NB4 (cell line): ENCODE measurements at regions not wholly inside any gene's neighbourhood (a gene's known extent, or its start where the extent isn't known, plus 50 kb on each side); places are given as distances from the start of the nearest gene placed in this dataset.

Experiments
- DNase-seq: peaks from one replicate; pipeline ENCODE4 v3.0.0; 2010; ENCODE audit warnings: low read depth
- H3K4me3 ChIP-seq: one replicate; pipeline ENCODE4 v1.5.1; 2011; ENCODE audit warnings: mild to moderate bottlenecking, low read depth, low read length, moderate library complexity
- MYC ChIP-seq: IDR thresholded peaks from 2 replicates; pipeline ENCODE4 v1.6.1; 2011; ENCODE audit warnings: low read depth, low read length
- POLR2A ChIP-seq: IDR thresholded peaks from 2 replicates; pipeline ENCODE4 v1.6.1; 2011; ENCODE audit warnings: mild to moderate bottlenecking; ENCODE audit not compliant: insufficient read length; ENCODE audit errors: extremely low read depth
- TF ChIP-seq, protein P1 (sequence below): IDR thresholded peaks from 2 replicates; pipeline ENCODE4 v1.6.1; 2011; ENCODE audit warnings: low read depth, low read length
- TF ChIP-seq, protein P2 (sequence below): IDR thresholded peaks from one replicate; pipeline ENCODE4 v1.5.1; 2012; ENCODE audit warnings: low read depth, low read length

DNA sequence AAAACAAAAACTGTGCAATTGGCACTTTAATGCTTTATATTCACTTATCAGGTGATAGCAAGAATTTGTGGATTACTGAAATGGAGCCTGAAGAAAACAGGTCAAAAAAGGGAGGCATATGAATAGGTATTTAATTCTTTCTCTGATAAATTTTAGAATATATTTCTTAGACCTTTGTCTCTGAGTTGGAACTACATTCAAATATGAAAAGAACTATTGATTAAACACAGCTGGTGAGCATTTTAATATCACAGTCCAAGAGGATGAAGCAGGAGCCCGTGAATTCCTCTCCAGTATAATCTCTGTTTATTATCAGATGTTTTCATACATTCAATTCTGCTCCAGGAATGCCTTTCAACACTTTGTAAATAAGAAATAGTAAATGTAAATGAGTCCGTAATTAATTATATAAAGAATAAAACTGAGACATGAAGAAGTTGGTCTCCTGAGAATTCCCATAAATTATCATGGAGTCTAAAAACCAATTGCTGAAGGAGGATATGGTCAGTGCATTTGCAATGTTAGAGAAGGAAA lies 86.3 kb upstream of the ARHGEF26 start:
- DNase-seq: no peak
- no peak for TF ChIP-seq MYC
- TF ChIP-seq, protein P1, sequence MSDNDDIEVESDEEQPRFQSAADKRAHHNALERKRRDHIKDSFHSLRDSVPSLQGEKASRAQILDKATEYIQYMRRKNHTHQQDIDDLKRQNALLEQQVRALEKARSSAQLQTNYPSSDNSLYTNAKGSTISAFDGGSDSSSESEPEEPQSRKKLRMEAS: no peak
- TF ChIP-seq, protein P2, sequence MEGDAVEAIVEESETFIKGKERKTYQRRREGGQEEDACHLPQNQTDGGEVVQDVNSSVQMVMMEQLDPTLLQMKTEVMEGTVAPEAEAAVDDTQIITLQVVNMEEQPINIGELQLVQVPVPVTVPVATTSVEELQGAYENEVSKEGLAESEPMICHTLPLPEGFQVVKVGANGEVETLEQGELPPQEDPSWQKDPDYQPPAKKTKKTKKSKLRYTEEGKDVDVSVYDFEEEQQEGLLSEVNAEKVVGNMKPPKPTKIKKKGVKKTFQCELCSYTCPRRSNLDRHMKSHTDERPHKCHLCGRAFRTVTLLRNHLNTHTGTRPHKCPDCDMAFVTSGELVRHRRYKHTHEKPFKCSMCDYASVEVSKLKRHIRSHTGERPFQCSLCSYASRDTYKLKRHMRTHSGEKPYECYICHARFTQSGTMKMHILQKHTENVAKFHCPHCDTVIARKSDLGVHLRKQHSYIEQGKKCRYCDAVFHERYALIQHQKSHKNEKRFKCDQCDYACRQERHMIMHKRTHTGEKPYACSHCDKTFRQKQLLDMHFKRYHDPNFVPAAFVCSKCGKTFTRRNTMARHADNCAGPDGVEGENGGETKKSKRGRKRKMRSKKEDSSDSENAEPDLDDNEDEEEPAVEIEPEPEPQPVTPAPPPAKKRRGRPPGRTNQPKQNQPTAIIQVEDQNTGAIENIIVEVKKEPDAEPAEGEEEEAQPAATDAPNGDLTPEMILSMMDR: no peak
- no peak overlapping the region for H3K4me3 ChIP-seq

DNA sequence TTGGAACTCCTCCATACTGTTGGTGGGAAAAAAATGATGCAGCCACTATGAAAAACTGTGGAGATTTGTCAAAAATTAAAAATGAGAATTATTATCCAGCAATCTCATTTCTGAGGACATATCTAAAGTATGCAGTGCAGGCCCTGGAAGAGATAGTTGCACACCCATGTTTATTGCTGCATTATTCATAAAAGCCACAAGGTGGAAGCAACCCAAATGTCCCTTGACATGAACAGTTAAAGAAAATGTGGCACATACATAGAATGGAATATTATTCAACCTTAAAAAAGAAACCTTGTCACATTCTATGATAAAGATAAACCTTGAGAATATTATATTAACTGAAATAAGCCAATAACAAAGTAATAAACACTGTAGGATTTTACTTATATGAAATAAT lies 80.9 kb upstream of the ARHGEF26 start:
- TF ChIP-seq, protein P2: peak; percentile 32
- no peak for TF ChIP-seq MYC
- TF ChIP-seq, protein P1: no peak
- TF ChIP-seq POLR2A: no peak
- DNase-seq: peak; percentile 28
- H3K4me3 ChIP-seq: no peak overlapping the region

DNA sequence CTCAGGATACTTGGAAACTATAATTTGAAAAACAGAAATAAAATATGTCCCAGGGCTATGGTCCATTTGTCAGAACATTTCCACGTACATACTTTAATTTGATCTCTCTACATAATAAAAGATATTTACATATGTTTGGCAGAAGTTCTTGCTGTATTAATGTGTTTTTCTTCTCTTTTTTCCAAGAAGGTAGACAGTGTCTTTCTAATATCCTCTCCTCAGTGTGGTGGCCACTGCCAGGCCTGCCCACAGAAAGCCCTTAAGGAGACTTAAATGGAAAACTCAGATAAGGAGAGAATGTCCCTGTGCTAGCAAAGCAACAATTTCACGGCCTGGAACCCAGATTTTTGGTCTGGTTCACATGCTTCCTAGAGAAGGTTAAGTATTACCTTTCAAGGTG lies 76.5 kb upstream of the ARHGEF26 start:
- no peak for DNase-seq
- TF ChIP-seq MYC: no peak
- TF ChIP-seq, protein P1: no peak
- no peak overlapping the region for H3K4me3 ChIP-seq

DNA sequence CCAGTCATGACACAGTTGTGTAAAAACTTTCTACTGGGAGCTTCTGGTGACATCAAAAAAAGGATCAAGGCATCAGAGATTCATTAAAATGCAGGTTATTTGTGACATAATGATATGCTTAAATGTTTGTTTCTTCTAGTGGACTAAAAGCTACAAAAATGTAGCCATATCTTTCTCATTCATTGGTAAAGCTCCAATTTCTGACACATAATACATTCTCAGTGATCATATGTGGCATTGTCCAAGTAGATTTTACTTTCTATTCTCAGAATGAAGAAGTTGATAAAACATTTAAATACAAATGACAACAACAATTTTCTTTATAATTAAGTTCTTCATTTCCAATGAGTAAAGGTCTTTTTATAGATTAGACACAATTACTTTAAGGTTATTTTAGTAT lies 71.0 kb upstream of the ARHGEF26 start:
- no peak overlapping the region for H3K4me3 ChIP-seq
- DNase-seq: no peak
- TF ChIP-seq, protein P1: no peak
- TF ChIP-seq POLR2A: no peak
- TF ChIP-seq, protein P2: no peak
- TF ChIP-seq MYC: no peak

DNA sequence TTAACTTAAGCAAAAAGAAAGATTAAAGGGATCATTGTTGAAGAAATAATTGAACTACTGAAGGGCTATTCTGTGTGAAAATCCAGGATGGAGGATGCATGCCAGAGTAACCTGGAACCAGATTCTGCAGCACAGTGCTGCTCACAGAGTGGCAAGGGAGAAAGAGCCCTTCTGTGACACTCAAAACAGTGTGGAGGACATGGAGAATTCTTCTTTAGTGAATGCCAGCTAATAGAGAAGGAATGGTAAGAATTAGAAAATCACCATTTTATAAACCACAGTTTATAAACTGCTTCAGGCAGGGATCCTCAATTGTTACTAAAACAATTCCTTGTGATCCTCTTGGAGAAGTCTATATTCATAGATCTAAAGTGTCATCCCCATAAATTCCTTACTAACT lies 70.4 kb upstream of the ARHGEF26 start:
- TF ChIP-seq POLR2A (no peak), MYC (no peak)
- TF ChIP-seq, protein P1: no peak
- TF ChIP-seq, protein P2: no peak
- no peak overlapping the region for H3K4me3 ChIP-seq
- no peak for DNase-seq

DNA sequence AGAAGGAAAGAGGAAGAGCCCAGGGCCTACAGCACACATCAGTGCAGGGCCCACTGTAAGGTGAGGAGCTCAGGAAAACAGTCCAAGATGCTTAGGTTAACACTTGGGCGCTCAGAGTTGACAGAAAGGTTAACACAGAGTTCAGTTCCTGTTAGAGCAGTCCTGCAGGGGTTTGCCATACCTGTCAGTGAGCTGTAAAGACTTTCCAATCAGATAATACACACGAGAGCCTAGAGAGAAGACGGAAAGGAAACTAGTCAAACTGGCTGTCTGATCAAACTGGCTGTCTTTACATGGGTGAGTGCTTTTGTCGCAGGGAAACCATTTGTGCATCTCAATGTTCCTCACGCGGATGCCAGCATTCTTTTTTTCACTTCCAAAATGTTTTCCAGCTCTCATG lies 61.4 kb upstream of the ARHGEF26 start:
- DNase-seq: no peak
- TF ChIP-seq MYC (no peak), POLR2A (no peak)
- TF ChIP-seq, protein P2: no peak
- TF ChIP-seq, protein P1: no peak
- no peak overlapping the region for H3K4me3 ChIP-seq
